Loucy (cell line): ENCODE measurements at regions not wholly inside any gene's neighbourhood (a gene's known extent, or its start where the extent isn't known, plus 50 kb on each side); places are given as distances from the start of the nearest gene placed in this dataset.

Source experiments
- EZH2phosphoT487 ChIP-seq: fragments of 200-600 bp; IDR thresholded peaks from 2 replicates; pipeline ENCODE4 v1.6.1; 2018; ENCODE audit warnings: antibody characterized with exemption, mild to moderate bottlenecking, moderate library complexity, borderline replicate concordance
- TF ChIP-seq, protein P1 (sequence below): fragments of 200-600 bp; sonication (generic); conservative IDR thresholded peaks from 2 replicates; pipeline ENCODE4 v1.5.1; 2014; ENCODE audit warnings: mild to moderate bottlenecking, antibody characterized with exemption, low read length

- TF ChIP-seq, protein P1, sequence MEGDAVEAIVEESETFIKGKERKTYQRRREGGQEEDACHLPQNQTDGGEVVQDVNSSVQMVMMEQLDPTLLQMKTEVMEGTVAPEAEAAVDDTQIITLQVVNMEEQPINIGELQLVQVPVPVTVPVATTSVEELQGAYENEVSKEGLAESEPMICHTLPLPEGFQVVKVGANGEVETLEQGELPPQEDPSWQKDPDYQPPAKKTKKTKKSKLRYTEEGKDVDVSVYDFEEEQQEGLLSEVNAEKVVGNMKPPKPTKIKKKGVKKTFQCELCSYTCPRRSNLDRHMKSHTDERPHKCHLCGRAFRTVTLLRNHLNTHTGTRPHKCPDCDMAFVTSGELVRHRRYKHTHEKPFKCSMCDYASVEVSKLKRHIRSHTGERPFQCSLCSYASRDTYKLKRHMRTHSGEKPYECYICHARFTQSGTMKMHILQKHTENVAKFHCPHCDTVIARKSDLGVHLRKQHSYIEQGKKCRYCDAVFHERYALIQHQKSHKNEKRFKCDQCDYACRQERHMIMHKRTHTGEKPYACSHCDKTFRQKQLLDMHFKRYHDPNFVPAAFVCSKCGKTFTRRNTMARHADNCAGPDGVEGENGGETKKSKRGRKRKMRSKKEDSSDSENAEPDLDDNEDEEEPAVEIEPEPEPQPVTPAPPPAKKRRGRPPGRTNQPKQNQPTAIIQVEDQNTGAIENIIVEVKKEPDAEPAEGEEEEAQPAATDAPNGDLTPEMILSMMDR, result no peak
- TF ChIP-seq EZH2phosphoT487, result no peak
These were observed 189.1 kb downstream of the HS3ST3B1 start for GRCh38 chr17:14489986-14490385.
